GM23248 (cell line): ENCODE measurements at regions not wholly inside any gene's neighbourhood (a gene's known extent, or its start where the extent isn't known, plus 50 kb on each side); places are given as distances from the start of the nearest gene placed in this dataset.

Experiments
- EZH2 ChIP-seq: fragments of 200-600 bp; sonication (generic); IDR thresholded peaks from 2 replicates; pipeline ENCODE4 v1.6.1; 2018; ENCODE audit warnings: antibody characterized with exemption, mild to moderate bottlenecking; ENCODE audit not compliant: insufficient read depth, poor library complexity, severe bottlenecking
- EZH2phosphoT487 ChIP-seq: fragments of 200-600 bp; sonication (generic); IDR thresholded peaks from 2 replicates; pipeline ENCODE4 v1.6.1; 2018; ENCODE audit warnings: antibody characterized with exemption, moderate library complexity, mild to moderate bottlenecking, low read depth; ENCODE audit not compliant: insufficient read depth

DNA sequence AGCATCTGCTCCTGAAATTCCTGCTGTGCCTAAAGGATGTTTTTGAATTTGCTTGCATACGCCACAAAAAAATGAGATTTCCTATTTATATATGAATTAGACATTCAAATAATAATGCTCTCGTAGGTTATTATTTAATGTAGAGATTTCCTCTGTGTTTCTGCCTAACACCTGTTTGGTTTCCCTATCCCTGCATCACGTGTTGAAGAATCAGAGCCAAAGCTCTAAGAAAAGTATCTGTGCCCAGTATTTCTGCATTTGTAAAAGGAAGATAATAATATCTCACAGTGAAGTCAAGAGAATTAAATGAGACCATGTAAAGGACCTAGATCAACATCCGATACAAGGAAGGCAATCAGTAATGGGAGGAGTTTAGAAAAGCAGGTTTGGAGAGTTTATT, 179.5 kb downstream of the HNRNPD start:
- TF ChIP-seq EZH2phosphoT487 (no peak), EZH2 (no peak)
